ENCODE measurements at regions not wholly inside any gene's neighbourhood (a gene's known extent, or its start where the extent isn't known, plus 50 kb on each side); places are given as distances from the start of the nearest gene placed in this dataset.
A peak's percentile ranks its signal among the peaks of the same experiment; 100 is the strongest.
"Not testable (repeated sequence)": the region's sequence is repeated elsewhere in the genome, so short reads cannot be mapped to it uniquely, and the experiment has no call there.

GRCh38 chr14:22370084-22370847, 218.8 kb downstream of the DAD1 start:
- intact Hi-C loops (cut with DNase I) = no loop called here
- Histone ChIP-seq H3K36me3 (no peaks in the 10 kb centered on the region), H3K9me3 (no peaks in the 10 kb centered on the region), H3K4me3 (no peak overlapping the region), H3K27ac (peak overlapping the region; percentile 66), H3K27me3 (ENCODE audit: low read depth) (no peaks in the 10 kb centered on the region), H3K4me1 (peaks cover 8% of the 10 kb centered on the region)
- TF ChIP-seq, protein P1, sequence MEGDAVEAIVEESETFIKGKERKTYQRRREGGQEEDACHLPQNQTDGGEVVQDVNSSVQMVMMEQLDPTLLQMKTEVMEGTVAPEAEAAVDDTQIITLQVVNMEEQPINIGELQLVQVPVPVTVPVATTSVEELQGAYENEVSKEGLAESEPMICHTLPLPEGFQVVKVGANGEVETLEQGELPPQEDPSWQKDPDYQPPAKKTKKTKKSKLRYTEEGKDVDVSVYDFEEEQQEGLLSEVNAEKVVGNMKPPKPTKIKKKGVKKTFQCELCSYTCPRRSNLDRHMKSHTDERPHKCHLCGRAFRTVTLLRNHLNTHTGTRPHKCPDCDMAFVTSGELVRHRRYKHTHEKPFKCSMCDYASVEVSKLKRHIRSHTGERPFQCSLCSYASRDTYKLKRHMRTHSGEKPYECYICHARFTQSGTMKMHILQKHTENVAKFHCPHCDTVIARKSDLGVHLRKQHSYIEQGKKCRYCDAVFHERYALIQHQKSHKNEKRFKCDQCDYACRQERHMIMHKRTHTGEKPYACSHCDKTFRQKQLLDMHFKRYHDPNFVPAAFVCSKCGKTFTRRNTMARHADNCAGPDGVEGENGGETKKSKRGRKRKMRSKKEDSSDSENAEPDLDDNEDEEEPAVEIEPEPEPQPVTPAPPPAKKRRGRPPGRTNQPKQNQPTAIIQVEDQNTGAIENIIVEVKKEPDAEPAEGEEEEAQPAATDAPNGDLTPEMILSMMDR (IDR thresholded peaks at IDR 0.05) = no peak
- DNase-seq = peak; percentile 77
- ATAC-seq = peak; percentile 95 to 98

DNA sequence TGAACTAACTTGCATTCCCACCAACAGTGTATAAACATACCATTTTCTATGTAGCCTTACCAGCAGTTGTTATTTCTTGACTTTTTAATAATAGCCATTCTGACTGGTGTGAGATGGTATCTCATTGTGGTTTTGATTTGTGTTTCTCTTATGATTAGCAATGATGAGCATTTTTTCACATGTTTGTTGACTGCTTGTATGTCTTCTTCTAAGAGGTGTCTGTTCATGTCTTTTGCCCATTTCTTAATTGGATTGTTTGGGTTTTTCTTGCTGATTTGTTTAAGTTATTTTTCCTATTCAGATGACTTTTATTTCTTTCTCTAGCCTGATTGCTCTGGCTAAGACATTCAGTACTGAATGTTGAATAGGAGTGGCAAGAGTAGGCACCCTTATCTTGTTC, 230.3 kb downstream of the DAD1 start:
- Histone ChIP-seq H3K27ac (no peak overlapping the region), H3K9me3 (peaks cover 13% of the 10 kb centered on the region), H3K36me3 (no peaks in the 10 kb centered on the region), H3K27me3 (ENCODE audit: low read depth) (no peaks in the 10 kb centered on the region), H3K4me1 (no peaks in the 10 kb centered on the region), H3K4me3 (no peak overlapping the region)
- no peak for DNase-seq
- intact Hi-C loops (cut with DNase I) = no loop called here
- no peak for ATAC-seq
- TF ChIP-seq, protein P1 (IDR thresholded peaks at IDR 0.05) = no peak

DNA sequence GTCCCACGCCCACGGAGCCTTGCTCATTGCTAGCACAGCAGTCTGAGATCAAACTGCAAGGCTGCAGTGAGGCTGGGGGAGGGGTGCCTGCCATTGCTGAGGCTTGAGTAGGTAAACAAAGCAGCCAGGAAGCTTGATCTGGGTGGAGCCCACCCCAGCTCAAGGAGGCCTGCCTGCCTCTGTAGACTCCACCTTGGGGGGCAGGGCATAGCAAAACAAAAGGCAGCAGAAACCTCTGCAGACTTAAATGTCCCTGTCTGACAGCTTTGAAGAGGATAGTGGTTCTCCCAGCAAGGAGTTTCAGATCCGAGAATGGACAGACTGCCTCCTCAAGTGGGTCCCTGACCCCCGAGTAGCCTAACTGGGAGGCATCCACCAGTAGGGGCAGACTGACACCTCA, 239.7 kb downstream of the DAD1 start:
- DNase-seq; H3K27ac ChIP-seq; H3K4me3 ChIP-seq; H3K4me1 ChIP-seq; H3K27me3 ChIP-seq (ENCODE audit: low read depth); ATAC-seq; intact Hi-C loops (cut with DNase I); H3K36me3 ChIP-seq: not testable (repeated sequence)
- H3K9me3 ChIP-seq = peaks cover 10% of the 10 kb centered on the region

DNA sequence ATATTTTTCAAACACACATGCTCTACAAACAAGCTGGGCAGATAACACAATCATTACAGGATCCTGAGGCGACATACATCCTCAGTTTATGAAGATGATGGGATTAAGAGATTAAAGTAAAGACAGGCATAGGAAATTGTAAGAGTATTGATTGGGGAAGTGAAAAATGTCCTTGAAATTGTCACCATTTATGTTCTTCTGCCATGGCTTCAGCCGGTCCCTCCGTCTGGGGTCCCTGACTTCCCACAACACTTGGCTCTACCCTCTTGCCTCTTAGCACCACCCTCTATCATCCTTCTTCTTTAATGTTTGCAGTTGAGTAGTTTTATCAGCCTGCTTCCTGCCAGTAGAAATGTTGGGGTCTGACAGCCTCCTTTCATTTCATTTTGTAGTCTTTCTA, 244.4 kb downstream of the DAD1 start:
- no peak for ATAC-seq
- TF ChIP-seq, protein P1 (IDR thresholded peaks at IDR 0.05) = no peak
- DNase-seq = no peak
- no peaks in the 10 kb centered on the region for H3K27me3 ChIP-seq (ENCODE audit: low read depth)
- H3K36me3 ChIP-seq = no peaks in the 10 kb centered on the region
- H3K4me1 ChIP-seq = no peaks in the 10 kb centered on the region
- H3K4me3 ChIP-seq = no peak overlapping the region
- H3K27ac ChIP-seq = no peak overlapping the region
- intact Hi-C loops (cut with DNase I) = no loop called here
- H3K9me3 ChIP-seq = peaks cover 19% of the 10 kb centered on the region

GRCh38 chr14:22344209-22344608, 244.8 kb downstream of the DAD1 start:
- peaks cover 19% of the 10 kb centered on the region for H3K9me3 ChIP-seq
- intact Hi-C loops (cut with DNase I); ATAC-seq; H3K4me3 ChIP-seq; H3K36me3 ChIP-seq; H3K4me1 ChIP-seq; DNase-seq; H3K27ac ChIP-seq; H3K27me3 ChIP-seq (ENCODE audit: low read depth): not testable (repeated sequence)

DNA sequence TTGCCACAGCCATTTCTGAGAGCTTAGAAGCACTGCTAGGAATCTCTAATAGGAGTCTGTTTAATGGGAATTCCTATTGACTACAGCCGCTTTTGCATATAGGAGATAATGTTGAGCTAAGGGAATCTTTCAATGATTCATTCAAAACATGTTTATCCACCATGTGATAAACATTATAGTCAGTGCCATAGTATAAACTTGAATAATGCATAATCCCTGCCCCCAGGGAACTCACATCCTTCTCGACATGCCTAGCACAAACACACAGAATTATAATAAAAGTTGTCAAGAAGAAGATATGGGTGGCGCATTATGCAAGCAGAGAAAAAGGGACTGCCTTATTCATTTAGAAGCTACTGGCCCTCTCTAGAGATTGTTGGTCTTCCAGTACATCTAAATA, 248.0 kb downstream of the DAD1 start:
- Histone ChIP-seq H3K4me3 (no peak overlapping the region), H3K4me1 (no peaks in the 10 kb centered on the region), H3K9me3 (peaks cover 19% of the 10 kb centered on the region), H3K36me3 (no peaks in the 10 kb centered on the region), H3K27me3 (ENCODE audit: low read depth) (no peaks in the 10 kb centered on the region), H3K27ac (no peak overlapping the region)
- DNase-seq (no peak), ATAC-seq (no peak)
- intact Hi-C loops (cut with DNase I) = no loop called here
- TF ChIP-seq, protein P1 (IDR thresholded peaks at IDR 0.05) = no peak
